ENCODE measurements at regions not wholly inside any gene's neighbourhood (a gene's known extent, or its start where the extent isn't known, plus 50 kb on each side); places are given as distances from the start of the nearest gene placed in this dataset.

GRCh38 chr20:22791396-22791795 is 207.0 kb upstream of the FOXA2 start:
- TF ChIP-seq ZKSCAN8 (CRISPR knock-in tag; IDR thresholded peaks at IDR 0.05), result no peak
- TF ChIP-seq MXI1 (IDR thresholded peaks at IDR 0.05; ENCODE audit: low read depth, low read length), result no peak

Data from K562 (cell line).